GM21515 (cell line): ENCODE measurements at regions not wholly inside any gene's neighbourhood (a gene's known extent, or its start where the extent isn't known, plus 50 kb on each side); places are given as distances from the start of the nearest gene placed in this dataset.

Experiments used
- ATAC-seq: cut with Tn5 transposase; IDR thresholded peaks from one replicate; pipeline ENCODE4 v1.9.1; 2021; ENCODE audit not compliant: unreplicated experiment

DNA sequence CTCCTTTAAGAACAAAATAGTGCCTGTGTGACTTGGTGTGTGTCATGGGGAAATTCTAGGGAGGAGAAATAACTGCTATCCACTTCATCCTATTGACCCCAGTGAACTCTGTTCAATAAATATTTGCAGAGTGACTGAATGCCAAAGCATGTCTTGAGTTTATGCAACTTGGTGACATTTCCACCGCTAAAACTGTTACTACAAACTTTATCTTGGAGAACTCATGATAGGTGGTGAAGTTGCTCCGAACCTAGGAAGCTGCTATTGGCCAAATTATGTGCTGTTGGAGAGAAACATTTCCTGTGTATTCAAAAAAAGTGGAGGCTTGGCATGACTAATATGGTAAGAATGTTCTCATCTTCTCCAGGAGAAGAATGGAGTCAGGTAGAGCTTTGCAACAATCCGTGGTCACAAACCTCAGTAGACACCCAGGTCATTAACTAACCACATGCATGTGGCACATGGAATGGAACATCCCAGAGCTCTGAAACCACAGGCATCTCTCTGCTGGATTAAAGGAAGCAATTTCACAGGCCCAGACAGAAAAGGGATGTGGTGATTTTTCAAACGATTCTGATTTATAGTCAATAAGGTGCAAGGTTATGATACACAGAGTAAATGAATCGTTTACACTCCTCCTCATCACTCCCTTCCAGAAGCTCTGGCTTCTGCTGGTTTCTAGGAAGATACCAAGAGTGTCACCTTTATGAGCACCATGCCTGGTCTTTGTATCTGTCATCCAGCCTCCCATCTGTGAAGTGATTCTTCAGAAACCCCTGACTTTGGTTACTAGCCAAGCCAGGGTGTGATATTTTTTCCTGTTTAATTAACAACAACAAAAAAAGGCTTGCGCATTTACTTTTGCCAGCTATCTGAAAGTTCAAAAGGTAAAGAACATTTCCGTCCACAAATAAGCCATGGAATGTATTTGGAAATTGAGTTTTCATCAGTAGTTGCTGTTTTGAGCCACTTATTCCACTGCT lies 361.1 kb downstream of the TGFB2 start:
- ATAC-seq: no peak

DNA sequence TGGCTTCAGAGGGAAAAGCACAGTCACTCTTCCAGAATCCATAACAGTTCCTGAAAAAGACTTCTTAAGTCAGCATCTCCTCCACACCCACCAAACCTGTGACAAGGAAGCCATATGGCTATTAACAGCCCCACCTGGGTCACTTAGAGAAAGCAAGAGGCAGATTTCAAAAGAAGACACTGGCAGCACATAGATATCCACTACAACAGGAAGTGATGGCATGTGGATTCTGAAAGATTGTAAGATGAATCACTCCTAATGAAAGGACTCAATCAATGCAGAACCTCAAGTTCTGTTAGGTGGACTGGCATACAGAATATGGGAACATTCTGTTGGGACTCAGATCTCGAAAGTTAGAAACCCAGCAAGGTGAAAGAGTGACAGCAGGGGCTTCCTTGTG lies 365.9 kb downstream of the TGFB2 start:
- ATAC-seq: no peak

DNA sequence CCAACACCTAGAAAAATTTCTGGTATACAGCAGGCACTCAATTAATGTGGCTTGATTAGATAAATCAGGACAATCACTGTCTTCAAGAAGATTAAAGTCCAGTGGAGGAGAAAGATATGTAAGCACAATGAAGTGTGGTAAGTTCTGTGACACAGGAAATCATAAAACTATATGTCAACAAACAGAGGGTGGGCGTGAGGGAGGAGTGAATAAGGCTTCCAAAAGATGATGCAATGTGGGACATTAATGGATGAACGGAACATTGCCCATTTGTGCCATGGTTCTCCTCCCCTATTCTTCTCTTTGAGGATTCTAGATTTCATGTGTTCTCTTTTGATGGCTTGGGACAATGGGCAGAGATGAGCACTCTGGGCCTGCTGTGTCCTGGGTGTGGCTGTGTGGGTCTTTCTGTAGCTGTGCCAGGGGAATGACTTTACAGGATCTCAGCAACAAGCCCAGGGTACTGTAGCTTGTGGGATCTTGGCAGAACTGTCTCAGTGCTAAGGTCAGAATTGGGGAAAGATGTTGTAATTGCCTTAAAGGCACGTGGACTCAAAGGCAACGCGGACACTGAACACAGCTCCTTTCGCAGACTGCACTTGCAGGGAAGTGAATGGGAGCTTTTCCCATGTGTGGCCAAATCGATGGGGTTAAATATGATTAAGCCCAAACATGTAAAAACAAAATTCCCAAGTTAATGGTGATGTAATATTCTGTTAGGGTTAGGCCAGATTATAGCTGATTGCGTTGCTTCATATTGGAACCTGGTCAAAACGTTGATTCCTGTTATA lies 366.9 kb downstream of the TGFB2 start:
- ATAC-seq: no peak

DNA sequence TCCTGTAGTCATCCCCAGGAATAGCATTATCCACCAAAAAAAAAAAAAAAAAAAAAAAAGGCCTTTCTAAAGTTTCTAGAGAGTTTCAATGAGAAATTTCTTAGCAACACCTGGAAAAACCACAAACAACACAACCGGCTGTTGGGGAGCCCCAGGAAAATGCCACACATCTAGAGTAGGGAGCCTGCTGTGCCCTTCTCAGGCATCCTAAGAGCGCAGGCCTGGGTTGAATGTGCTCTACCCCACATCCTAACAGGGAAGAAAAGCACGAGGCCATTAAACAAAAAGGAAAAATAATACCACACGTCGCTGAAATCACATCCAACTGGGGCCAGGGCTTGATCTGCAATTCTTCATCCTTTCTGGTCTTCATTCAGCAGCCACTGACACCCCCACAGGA lies 367.5 kb downstream of the TGFB2 start:
- ATAC-seq: no peak

DNA sequence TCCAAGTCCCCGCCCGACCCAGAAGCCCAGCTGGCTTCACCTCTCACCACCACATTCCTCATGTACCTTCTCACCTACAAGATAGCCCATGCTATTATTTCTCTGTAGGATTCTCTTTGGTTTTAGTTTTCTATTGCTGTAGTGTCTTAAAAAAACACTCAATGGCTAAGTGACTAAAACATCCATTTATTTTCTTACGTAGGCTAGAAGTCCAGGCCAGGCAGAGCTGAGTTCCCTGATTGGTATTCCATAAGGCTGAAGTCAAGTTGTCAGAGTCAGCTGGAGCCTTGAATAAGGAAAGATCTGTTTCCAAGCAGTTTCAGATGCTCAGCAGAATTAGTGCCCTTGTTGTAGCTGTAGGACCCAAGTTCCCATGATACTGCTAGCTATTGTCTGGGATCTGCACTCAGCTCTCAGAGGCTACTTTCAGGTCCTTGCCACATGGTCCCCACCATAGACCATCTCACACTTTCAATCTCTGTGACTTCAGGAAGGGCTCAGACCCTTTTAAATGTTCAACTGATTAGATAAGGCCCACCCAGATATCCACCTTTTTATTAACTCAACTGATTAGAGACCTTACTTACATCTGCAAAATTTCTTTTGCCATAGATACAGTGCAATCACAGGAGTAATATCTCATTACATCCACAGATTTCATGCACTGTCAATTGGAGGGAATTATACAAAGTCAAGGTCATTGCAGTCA lies 371.0 kb downstream of the TGFB2 start:
- ATAC-seq: no peak

- ATAC-seq: no peak
Measured at GRCh38 chr1:218717575-218717974, 372.4 kb downstream of the TGFB2 start.

DNA sequence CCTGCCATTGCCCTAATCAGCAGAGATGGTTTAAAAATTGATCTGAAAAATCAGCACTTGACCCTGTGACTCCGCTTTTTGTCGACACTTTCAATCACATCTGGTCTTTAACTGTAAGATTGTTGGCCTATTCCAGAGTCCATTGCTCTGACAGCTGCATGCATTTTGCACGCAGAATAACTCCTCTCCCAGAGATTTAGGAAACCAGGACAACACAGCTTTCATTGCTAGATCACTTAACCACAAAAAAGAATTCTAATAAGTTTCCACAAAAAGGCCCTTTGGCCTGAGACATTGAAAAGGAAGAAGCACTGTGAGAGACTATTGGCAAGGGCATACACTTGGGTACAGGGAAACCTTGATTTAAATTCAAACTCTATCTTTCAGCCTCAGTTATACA lies 373.1 kb downstream of the TGFB2 start:
- ATAC-seq: no peak

DNA sequence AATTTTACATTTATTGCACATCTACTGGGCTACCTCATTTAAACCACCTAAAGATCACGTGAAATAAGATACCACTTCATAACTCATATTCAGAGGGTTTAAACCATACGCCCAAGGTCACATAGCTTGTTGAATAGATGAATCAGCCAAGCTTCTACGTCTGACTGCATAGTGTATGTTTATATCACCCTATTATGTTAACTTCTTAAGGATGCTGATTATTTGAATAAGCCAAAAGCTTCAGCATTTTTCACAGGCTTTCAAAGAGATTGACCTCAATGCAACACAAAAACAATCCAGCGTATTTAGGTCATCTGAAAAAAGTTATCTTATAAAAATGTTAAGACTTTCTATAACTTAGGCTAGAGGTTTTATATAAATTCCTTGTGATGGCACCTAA lies 373.8 kb downstream of the TGFB2 start:
- ATAC-seq: no peak

GRCh38 chr1:218728898-218729565 lies 383.9 kb downstream of the TGFB2 start:
- no peak for ATAC-seq

DNA sequence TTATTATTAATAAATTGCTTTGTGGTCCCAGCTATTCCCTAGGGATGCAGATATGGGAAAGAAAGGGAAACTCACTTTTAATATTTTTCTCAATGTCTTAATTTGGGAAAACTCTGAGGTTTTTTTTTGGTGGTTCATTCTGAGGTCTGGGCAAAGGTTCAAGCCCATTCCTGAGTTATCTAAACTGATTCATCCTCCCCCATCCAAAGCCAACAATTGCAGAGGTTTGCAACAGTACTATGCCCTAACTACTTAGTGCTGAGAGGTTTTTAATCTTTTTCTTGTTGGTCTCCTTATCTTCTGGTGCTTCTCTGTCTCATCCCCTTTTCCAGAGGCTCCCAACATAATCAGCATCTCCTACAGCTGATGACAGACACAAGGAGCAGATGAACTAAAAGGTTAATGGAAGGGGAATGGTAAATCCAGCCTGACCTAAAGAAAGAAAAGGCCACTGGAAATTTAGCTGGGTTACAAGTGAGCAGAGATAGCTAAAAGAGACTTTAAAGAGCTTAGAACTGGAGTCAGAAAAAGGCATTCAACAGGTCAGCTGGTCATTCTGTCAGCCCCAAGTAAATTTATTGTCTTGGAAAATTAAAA lies 390.4 kb downstream of the TGFB2 start:
- no peak for ATAC-seq

- ATAC-seq: no peak
Measured at GRCh38 chr1:218739426-218739825, 394.3 kb downstream of the TGFB2 start.

- no peak for ATAC-seq
Measured at GRCh38 chr1:218741852-218742251, 396.7 kb downstream of the TGFB2 start.

GRCh38 chr1:218742467-218743262 lies 397.5 kb downstream of the TGFB2 start:
- no peak for ATAC-seq

DNA sequence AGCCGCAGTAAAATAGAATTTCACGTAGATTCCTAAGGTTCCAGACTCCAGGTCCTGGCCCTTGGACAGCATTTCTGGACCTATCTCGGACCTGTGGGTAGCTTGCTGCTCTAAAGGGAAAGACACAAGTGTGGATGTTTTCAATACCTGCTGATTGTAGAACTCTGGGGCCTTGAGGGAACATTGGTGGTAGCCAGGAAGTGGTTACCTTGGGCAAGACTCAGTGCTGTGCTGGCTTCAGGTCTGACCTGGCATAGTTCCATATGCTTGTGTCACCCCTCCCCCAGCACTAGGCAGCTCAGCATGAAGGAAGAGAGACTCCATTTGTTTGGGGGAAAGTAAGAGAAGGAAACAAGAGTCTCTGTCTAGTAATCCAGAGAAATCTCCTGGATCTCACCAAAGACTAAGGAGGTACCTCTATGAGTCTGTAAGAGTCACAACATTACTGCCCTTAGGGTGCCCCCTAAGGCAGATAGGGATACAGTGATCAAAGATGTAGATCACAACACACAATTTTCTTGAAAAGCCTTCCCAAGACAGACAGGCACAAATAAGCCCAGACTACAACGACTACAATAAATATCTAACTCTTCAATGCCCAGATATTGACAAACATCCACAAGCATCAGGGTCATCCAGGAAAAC lies 398.8 kb downstream of the TGFB2 start:
- no peak for ATAC-seq

DNA sequence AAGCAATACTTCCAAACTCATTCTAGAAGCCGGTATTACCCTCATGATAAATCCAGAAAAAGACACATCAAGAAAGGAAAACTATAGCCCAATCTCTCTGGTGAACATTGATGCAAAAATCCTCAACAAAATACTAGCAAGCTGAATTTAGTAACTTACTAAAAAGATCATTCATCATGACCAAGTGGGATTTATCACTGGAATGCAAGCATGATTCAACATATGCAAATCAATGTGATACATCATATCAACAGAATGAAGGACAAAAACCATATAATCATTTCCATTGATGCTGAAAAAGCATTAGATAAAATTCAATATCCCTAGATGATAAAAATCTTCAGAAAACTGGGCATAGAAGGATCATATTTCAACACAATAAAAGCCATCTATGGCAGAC lies 402.9 kb downstream of the TGFB2 start:
- ATAC-seq: no peak

GRCh38 chr1:218750216-218750970 lies 405.3 kb downstream of the TGFB2 start:
- no peak for ATAC-seq

DNA sequence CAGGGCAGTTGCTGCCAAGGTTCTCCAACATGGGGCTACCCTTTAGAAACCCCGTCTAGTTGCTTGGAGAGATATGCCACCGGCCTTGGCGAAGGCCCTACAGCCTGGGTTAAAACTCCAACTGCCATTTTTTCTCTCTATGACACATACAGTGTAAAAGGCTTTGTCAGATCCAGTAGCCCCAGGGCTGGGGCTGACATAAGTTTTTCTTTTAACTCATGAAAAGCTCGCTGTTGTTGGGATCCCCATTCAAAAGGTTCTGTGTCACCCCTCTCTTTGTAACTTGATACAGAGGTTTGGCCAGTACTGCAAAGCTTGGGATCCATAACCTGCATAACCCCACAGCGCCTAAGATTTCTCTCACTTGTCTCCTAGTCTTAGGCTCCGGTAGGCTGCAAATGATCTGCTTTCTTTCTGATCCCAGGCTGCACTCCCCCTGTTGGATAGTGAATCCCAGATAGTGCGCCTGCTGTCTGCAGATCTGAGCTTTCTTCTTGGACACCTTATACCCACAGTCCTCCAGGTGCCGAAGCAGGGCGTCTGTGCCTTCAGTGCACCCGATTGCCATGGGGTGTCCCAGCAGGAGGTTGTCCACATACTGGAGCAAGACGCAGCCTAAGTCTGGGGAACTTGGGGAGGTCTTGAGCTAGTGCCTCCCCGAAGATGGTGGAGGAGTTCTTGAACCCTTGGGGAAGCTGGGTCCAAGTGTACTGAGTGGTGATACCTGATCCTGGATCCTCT lies 406.2 kb downstream of the TGFB2 start:
- no peak for ATAC-seq

GRCh38 chr1:218752126-218752525 lies 407.0 kb downstream of the TGFB2 start:
- ATAC-seq: no peak
